ENCODE measurements at regions not wholly inside any gene's neighbourhood (a gene's known extent, or its start where the extent isn't known, plus 50 kb on each side); places are given as distances from the start of the nearest gene placed in this dataset.

- no peak for TF ChIP-seq EZH2 (IDR thresholded peaks at IDR 0.05; ENCODE audit: borderline replicate concordance)
- TF ChIP-seq, protein P1, sequence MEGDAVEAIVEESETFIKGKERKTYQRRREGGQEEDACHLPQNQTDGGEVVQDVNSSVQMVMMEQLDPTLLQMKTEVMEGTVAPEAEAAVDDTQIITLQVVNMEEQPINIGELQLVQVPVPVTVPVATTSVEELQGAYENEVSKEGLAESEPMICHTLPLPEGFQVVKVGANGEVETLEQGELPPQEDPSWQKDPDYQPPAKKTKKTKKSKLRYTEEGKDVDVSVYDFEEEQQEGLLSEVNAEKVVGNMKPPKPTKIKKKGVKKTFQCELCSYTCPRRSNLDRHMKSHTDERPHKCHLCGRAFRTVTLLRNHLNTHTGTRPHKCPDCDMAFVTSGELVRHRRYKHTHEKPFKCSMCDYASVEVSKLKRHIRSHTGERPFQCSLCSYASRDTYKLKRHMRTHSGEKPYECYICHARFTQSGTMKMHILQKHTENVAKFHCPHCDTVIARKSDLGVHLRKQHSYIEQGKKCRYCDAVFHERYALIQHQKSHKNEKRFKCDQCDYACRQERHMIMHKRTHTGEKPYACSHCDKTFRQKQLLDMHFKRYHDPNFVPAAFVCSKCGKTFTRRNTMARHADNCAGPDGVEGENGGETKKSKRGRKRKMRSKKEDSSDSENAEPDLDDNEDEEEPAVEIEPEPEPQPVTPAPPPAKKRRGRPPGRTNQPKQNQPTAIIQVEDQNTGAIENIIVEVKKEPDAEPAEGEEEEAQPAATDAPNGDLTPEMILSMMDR (IDR thresholded peaks at IDR 0.05; ENCODE audit: poor library complexity): no peak
- no peak for TF ChIP-seq EZH2phosphoT487 (IDR thresholded peaks at IDR 0.05; ENCODE audit: low read depth, severe bottlenecking, unreplicated experiment)
Observed at GRCh38 chr6:68247782-68248181, 387.3 kb upstream of the ADGRB3 start.

All from hepatocyte (in vitro differentiated cells).